Ascending aorta (tissue), 2 donors: ENCODE measurements at regions not wholly inside any gene's neighbourhood (a gene's known extent, or its start where the extent isn't known, plus 50 kb on each side); places are given as distances from the start of the nearest gene placed in this dataset.

ENCODE experiments used
- DNase-seq, 2 donors: peaks; one replicate each; pipeline ENCODE4 v3.0.0-alpha.2; 2019; ENCODE audit warnings: low spot score in 2 of 2
- H3K27ac ChIP-seq, 2 donors: fragments of 200-600 bp; sonication (generic); one replicate each; pipeline ENCODE4 v1.5.1; 2016 to 2017; ENCODE audit warnings: mild to moderate bottlenecking in 1 of 2
- H3K27me3 ChIP-seq: fragments of 200-600 bp; sonication (generic); one replicate; pipeline ENCODE4 v1.5.1; 2017
- H3K36me3 ChIP-seq, 2 donors: fragments of 200-600 bp; sonication (generic); one replicate each; pipeline ENCODE4 v1.5.1; 2016
- H3K4me1 ChIP-seq, 2 donors: fragments of 200-600 bp; sonication (generic); one replicate each; pipeline ENCODE4 v1.5.1; 2016 to 2017; ENCODE audit warnings: mild to moderate bottlenecking in 1 of 2
- H3K4me3 ChIP-seq, 2 donors: fragments of 200-600 bp; sonication (generic); one replicate each; pipeline ENCODE4 v1.5.1; 2016 to 2017; ENCODE audit warnings: mild to moderate bottlenecking in 1 of 2
- H3K9me3 ChIP-seq, 2 donors: fragments of 200-600 bp; sonication (generic); one replicate each; pipeline ENCODE4 v1.5.1; 2016
- intact Hi-C: fragments of 100-400 bp; cut with DNase I; formaldehyde crosslinking; loops from one replicate; pipeline ENCODE4 v1.15.1; 2023
- TF ChIP-seq, protein P1 (sequence below), 3 experiments: fragments of 200-600 bp in 2 of 3; fragments of 450-650 bp in 1 of 3; sonication (generic) in 2 of 3; IDR thresholded peaks; one replicate each; pipeline ENCODE4 v1.5.1; 2016 to 2019; ENCODE audit warnings: antibody characterized with exemption in 3 of 3, mild to moderate bottlenecking in 1 of 3, moderate library complexity in 1 of 3

DNA sequence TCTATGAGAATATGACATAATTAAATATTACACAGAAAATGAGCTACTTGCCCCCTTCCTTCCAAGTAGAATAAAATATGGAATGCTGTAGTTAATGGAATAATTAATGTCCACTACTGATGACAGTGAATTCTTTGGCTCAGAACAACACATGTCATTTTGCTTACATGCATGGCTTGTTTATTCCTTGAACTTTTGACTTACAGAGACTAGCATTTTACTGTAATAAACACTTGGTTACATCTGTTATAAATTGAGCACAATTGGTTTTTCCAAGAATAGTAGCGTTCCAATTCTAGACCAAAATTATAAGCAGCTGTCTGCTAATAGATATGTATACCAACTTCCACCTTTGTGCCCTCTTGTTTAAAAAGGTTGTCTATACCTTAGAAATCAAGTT is 286.7 kb downstream of the OTUD1 start:
- Histone ChIP-seq H3K9me3 (no peaks in the 10 kb centered on the region), H3K36me3 (no peaks in the 10 kb centered on the region), H3K27ac (no peak overlapping the region), H3K27me3 (no peaks in the 10 kb centered on the region), H3K4me1 (no peaks in the 10 kb centered on the region), H3K4me3 (no peak overlapping the region)
- no peak for DNase-seq
- intact Hi-C loops: no loop called here
- TF ChIP-seq, protein P1, sequence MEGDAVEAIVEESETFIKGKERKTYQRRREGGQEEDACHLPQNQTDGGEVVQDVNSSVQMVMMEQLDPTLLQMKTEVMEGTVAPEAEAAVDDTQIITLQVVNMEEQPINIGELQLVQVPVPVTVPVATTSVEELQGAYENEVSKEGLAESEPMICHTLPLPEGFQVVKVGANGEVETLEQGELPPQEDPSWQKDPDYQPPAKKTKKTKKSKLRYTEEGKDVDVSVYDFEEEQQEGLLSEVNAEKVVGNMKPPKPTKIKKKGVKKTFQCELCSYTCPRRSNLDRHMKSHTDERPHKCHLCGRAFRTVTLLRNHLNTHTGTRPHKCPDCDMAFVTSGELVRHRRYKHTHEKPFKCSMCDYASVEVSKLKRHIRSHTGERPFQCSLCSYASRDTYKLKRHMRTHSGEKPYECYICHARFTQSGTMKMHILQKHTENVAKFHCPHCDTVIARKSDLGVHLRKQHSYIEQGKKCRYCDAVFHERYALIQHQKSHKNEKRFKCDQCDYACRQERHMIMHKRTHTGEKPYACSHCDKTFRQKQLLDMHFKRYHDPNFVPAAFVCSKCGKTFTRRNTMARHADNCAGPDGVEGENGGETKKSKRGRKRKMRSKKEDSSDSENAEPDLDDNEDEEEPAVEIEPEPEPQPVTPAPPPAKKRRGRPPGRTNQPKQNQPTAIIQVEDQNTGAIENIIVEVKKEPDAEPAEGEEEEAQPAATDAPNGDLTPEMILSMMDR (IDR thresholded peaks at IDR 0.05): no peak

DNA sequence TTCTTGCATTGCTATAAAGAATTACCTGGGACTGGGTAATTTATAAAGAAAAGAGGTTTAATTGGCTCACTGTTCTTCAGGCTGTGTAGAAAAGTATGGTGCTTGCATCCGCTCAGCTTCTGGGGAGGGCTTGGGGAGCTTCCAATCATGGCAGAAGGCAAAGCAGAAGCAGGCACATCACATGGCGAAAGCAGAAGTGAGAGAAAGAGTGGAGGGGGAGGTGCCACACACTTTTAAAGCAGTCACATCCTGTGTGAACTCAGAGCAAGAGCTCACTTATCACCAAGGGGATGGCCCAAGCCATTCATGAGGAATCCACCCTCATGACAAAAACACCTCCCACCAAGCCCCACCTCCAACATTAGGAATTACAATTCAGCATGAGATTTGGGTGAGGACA is 303.5 kb downstream of the OTUD1 start:
- no peaks in the 10 kb centered on the region for H3K27me3 ChIP-seq
- TF ChIP-seq, protein P1 (IDR thresholded peaks at IDR 0.05): no peak
- H3K9me3 ChIP-seq: no peaks in the 10 kb centered on the region
- H3K27ac ChIP-seq: no peak overlapping the region
- H3K36me3 ChIP-seq: no peaks in the 10 kb centered on the region
- DNase-seq: no peak
- H3K4me1 ChIP-seq: no peaks in the 10 kb centered on the region
- H3K4me3 ChIP-seq: no peak overlapping the region
- intact Hi-C loops: no loop called here

GRCh38 chr10:23742807-23743206 is 303.9 kb downstream of the OTUD1 start:
- H3K4me3 ChIP-seq: no peak overlapping the region
- no peak for DNase-seq
- TF ChIP-seq, protein P1 (IDR thresholded peaks at IDR 0.05): no peak
- no peaks in the 10 kb centered on the region for H3K4me1 ChIP-seq
- H3K36me3 ChIP-seq: no peaks in the 10 kb centered on the region
- intact Hi-C loops: no loop called here
- no peak overlapping the region for H3K27ac ChIP-seq
- H3K27me3 ChIP-seq: no peaks in the 10 kb centered on the region
- no peaks in the 10 kb centered on the region for H3K9me3 ChIP-seq

DNA sequence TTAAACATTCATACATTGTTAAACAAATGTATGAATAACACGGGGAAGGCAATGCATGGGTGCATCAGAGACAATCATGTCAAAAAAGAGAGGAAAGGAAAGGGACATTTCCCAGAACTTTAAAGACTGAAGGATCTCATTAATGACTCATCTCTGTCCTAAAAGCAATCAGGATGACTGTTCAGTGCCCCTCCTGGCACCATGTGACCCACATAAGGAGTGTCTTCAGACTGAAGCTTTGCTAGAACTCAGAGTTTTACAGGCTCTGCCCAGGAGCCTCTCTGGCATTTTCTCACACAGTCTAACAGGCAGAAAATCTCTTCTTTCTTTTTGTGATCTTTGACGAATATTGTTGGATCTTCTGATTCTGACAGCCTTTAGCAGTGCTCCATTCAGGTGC is 315.3 kb downstream of the OTUD1 start:
- no peak for DNase-seq
- Histone ChIP-seq H3K4me3 (no peak overlapping the region), H3K27me3 (no peaks in the 10 kb centered on the region), H3K36me3 (no peaks in the 10 kb centered on the region), H3K27ac (no peak overlapping the region), H3K9me3 (no peaks in the 10 kb centered on the region), H3K4me1 (no peaks in the 10 kb centered on the region)
- TF ChIP-seq, protein P1 (IDR thresholded peaks at IDR 0.05): no peak
- intact Hi-C loops: no loop called here

DNA sequence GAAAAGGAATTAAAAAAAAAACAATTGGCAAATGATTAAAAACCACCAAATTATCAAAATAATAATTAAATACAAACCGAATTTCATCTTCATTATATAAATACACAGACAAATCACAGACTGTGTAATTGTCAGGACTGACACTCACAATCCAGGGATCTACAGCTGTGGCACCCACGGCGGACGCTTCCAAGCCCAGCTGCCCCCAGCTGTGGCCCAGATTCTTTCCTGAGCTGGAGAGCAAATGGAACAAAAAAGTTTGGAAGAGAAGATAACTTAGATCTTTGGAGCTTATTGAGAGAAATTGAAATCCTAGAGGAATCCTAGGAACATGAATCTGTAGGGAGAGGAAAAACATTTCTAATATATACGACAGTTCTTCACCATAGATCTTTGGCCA is 316.1 kb downstream of the OTUD1 start:
- Histone ChIP-seq H3K36me3 (no peaks in the 10 kb centered on the region), H3K27ac (no peak overlapping the region), H3K9me3 (no peaks in the 10 kb centered on the region), H3K27me3 (no peaks in the 10 kb centered on the region), H3K4me3 (no peak overlapping the region), H3K4me1 (no peaks in the 10 kb centered on the region)
- TF ChIP-seq, protein P1 (IDR thresholded peaks at IDR 0.05): no peak
- intact Hi-C loops: no loop called here
- DNase-seq: no peak

DNA sequence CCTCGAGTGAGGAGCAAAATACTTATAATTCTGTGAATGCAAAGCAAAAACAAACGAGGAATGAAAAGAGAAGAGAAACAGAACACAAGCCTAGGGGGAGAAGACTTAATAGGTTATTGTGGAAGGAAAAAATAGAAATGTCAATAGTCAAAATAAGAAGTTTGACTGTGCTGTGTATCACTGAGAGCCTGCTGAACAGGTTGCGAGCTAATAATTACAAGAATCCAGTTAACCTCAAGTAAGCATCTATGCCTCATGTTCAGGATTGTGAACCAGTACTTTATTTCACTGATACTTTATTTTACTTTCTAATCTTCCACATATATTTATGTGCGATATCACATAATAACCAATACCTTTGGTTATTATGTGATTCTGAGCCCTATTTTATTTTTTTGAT is 316.7 kb downstream of the OTUD1 start:
- H3K4me1 ChIP-seq: no peaks in the 10 kb centered on the region
- no peaks in the 10 kb centered on the region for H3K9me3 ChIP-seq
- no peak for DNase-seq
- H3K36me3 ChIP-seq: no peaks in the 10 kb centered on the region
- H3K27ac ChIP-seq: no peak overlapping the region
- TF ChIP-seq, protein P1 (IDR thresholded peaks at IDR 0.05): no peak
- H3K27me3 ChIP-seq: no peaks in the 10 kb centered on the region
- intact Hi-C loops: no loop called here
- H3K4me3 ChIP-seq: no peak overlapping the region
